SK-N-SH treated with all-trans-retinoic acid at 6 μM for 48 hours (cell line): ENCODE measurements at regions not wholly inside any gene's neighbourhood (a gene's known extent, or its start where the extent isn't known, plus 50 kb on each side); places are given as distances from the start of the nearest gene placed in this dataset.

Source experiments
- ATAC-seq: fragments of 200-7000 bp; cut with Tn5 transposase; 3 replicates; pipeline ENCODE4 v1.9.1; 2020; ENCODE audit warnings: mild to moderate bottlenecking, moderate library complexity
- BACH2 ChIP-seq: fragments of 250-450 bp; sonication (Bioruptor Pico); IDR thresholded peaks from 2 replicates; pipeline ENCODE4 v1.9.0; 2021; ENCODE audit warnings: mild to moderate bottlenecking, borderline replicate concordance
- CSDC2 ChIP-seq: fragments of 250-450 bp; sonication (Bioruptor Pico); IDR thresholded peaks from 2 replicates; pipeline ENCODE4 v1.5.0; 2020; ENCODE audit warnings: mild to moderate bottlenecking, moderate library complexity
- ESRRG ChIP-seq: fragments of 250-450 bp; sonication (Bioruptor Pico); IDR thresholded peaks from 2 replicates; pipeline ENCODE4 v1.6.1; 2021; ENCODE audit warnings: mild to moderate bottlenecking
- GLIS3 ChIP-seq: fragments of 250-450 bp; sonication (Bioruptor Pico); IDR thresholded peaks from 2 replicates; pipeline ENCODE4 v1.5.0; 2020; ENCODE audit warnings: mild to moderate bottlenecking, moderate library complexity
- OSR1 ChIP-seq: fragments of 250-450 bp; sonication (Bioruptor Pico); IDR thresholded peaks from 2 replicates; pipeline ENCODE4 v1.8.0; 2022; ENCODE audit warnings: moderate library complexity, mild to moderate bottlenecking, inconsistent platforms
- PPARA ChIP-seq: fragments of 250-450 bp; sonication (Bioruptor Pico); IDR thresholded peaks from 2 replicates; pipeline ENCODE4 v1.5.0; 2020; ENCODE audit warnings: mild to moderate bottlenecking, borderline replicate concordance
- RARB ChIP-seq: fragments of 250-450 bp; sonication (Bioruptor Pico); IDR thresholded peaks from 2 replicates; pipeline ENCODE4 v1.8.0; 2021; ENCODE audit warnings: mild to moderate bottlenecking, moderate library complexity
- TCF4 ChIP-seq: fragments of 250-450 bp; sonication (Bioruptor Pico); IDR thresholded peaks from 2 replicates; pipeline ENCODE4 v1.8.0; 2021; ENCODE audit warnings: mild to moderate bottlenecking, moderate library complexity, borderline replicate concordance
- TOX ChIP-seq: fragments of 250-450 bp; sonication (Bioruptor Pico); IDR thresholded peaks from 2 replicates; pipeline ENCODE4 v1.8.0; 2021; ENCODE audit warnings: mild to moderate bottlenecking, moderate library complexity, borderline replicate concordance
- ZC3H10 ChIP-seq: fragments of 250-450 bp; sonication (Bioruptor Pico); IDR thresholded peaks from 2 replicates; pipeline ENCODE4 v1.5.1; 2021; ENCODE audit warnings: mild to moderate bottlenecking, moderate library complexity
- ZFP3 ChIP-seq: fragments of 250-450 bp; sonication (Bioruptor Pico); IDR thresholded peaks from 2 replicates; pipeline ENCODE4 v1.5.0; 2020; ENCODE audit warnings: mild to moderate bottlenecking, moderate library complexity
- ZFP30 ChIP-seq: fragments of 450-650 bp; formaldehyde crosslinking; IDR thresholded peaks from 2 replicates; pipeline ENCODE4 v1.5.0; 2022; ENCODE audit warnings: mild to moderate bottlenecking, moderate library complexity
- ZNF565 ChIP-seq: fragments of 450-650 bp; formaldehyde crosslinking; conservative IDR thresholded peaks from 2 replicates; pipeline ENCODE4 v1.5.0; 2020; ENCODE audit warnings: low read depth, mild to moderate bottlenecking, moderate library complexity
- ZNF70 ChIP-seq: fragments of 450-650 bp; formaldehyde crosslinking; IDR thresholded peaks from 2 replicates; pipeline ENCODE4 v1.5.0; 2020; ENCODE audit warnings: mild to moderate bottlenecking, moderate library complexity
- ZNF8 ChIP-seq: fragments of 450-650 bp; formaldehyde crosslinking; IDR thresholded peaks from 2 replicates; pipeline ENCODE4 v1.5.0; 2020; ENCODE audit warnings: mild to moderate bottlenecking, moderate library complexity
- TF ChIP-seq, protein P1 (sequence below): fragments of 250-450 bp; sonication (Bioruptor Pico); IDR thresholded peaks from 2 replicates; pipeline ENCODE4 v1.5.0; 2020; ENCODE audit warnings: mild to moderate bottlenecking, moderate library complexity
- TF ChIP-seq, protein P2 (sequence below): fragments of 250-450 bp; sonication (Bioruptor Pico); IDR thresholded peaks from 2 replicates; pipeline ENCODE4 v1.5.1; 2020; ENCODE audit warnings: low read depth, mild to moderate bottlenecking, moderate library complexity
- TF ChIP-seq, protein P3 (sequence below): fragments of 250-450 bp; sonication (Bioruptor Pico); IDR thresholded peaks from 2 replicates; pipeline ENCODE4 v1.8.0; 2021; ENCODE audit warnings: low read depth, mild to moderate bottlenecking, moderate library complexity, borderline replicate concordance
- TF ChIP-seq, protein P4 (sequence below): fragments of 250-450 bp; sonication (Bioruptor Pico); IDR thresholded peaks from 2 replicates; pipeline ENCODE4 v1.8.0; 2020; ENCODE audit warnings: mild to moderate bottlenecking, moderate library complexity, borderline replicate concordance

DNA sequence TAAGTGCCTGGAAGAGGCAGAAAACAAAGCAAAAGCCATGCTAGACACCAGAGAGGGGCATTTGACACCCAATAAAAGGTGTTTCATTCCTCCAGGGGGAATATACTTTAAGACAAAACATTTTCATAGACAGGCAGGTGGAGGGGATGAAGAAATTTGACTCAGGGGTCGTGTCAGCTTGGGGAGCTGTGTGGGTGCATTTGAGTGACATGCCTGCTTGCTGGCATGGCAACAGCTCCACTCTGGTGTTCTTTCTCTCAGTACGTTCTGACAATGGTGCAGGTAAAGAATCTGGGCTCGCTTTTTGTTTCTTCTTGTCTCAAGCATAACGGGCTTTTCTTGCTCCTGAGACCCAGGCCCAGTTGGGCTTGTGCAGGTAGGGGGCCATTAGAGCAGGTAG is 292.9 kb upstream of the ATP10A start:
- no peak for TF ChIP-seq TCF4 (CRISPR knock-in tag)
- no peak for TF ChIP-seq ZNF70
- no peak for TF ChIP-seq ZC3H10 (CRISPR knock-in tag)
- TF ChIP-seq ESRRG (CRISPR knock-in tag): no peak
- no peak for TF ChIP-seq RARB (CRISPR knock-in tag)
- TF ChIP-seq ZFP3 (CRISPR knock-in tag): no peak
- TF ChIP-seq OSR1: no peak
- TF ChIP-seq, protein P1, sequence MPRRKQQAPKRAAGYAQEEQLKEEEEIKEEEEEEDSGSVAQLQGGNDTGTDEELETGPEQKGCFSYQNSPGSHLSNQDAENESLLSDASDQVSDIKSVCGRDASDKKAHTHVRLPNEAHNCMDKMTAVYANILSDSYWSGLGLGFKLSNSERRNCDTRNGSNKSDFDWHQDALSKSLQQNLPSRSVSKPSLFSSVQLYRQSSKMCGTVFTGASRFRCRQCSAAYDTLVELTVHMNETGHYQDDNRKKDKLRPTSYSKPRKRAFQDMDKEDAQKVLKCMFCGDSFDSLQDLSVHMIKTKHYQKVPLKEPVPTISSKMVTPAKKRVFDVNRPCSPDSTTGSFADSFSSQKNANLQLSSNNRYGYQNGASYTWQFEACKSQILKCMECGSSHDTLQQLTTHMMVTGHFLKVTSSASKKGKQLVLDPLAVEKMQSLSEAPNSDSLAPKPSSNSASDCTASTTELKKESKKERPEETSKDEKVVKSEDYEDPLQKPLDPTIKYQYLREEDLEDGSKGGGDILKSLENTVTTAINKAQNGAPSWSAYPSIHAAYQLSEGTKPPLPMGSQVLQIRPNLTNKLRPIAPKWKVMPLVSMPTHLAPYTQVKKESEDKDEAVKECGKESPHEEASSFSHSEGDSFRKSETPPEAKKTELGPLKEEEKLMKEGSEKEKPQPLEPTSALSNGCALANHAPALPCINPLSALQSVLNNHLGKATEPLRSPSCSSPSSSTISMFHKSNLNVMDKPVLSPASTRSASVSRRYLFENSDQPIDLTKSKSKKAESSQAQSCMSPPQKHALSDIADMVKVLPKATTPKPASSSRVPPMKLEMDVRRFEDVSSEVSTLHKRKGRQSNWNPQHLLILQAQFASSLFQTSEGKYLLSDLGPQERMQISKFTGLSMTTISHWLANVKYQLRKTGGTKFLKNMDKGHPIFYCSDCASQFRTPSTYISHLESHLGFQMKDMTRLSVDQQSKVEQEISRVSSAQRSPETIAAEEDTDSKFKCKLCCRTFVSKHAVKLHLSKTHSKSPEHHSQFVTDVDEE: no peak
- TF ChIP-seq ZNF8 (CRISPR knock-in tag): no peak
- TF ChIP-seq, protein P2, sequence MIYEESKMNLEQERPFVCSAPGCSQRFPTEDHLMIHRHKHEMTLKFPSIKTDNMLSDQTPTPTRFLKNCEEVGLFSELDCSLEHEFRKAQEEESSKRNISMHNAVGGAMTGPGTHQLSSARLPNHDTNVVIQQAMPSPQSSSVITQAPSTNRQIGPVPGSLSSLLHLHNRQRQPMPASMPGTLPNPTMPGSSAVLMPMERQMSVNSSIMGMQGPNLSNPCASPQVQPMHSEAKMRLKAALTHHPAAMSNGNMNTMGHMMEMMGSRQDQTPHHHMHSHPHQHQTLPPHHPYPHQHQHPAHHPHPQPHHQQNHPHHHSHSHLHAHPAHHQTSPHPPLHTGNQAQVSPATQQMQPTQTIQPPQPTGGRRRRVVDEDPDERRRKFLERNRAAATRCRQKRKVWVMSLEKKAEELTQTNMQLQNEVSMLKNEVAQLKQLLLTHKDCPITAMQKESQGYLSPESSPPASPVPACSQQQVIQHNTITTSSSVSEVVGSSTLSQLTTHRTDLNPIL: no peak
- TF ChIP-seq, protein P3, sequence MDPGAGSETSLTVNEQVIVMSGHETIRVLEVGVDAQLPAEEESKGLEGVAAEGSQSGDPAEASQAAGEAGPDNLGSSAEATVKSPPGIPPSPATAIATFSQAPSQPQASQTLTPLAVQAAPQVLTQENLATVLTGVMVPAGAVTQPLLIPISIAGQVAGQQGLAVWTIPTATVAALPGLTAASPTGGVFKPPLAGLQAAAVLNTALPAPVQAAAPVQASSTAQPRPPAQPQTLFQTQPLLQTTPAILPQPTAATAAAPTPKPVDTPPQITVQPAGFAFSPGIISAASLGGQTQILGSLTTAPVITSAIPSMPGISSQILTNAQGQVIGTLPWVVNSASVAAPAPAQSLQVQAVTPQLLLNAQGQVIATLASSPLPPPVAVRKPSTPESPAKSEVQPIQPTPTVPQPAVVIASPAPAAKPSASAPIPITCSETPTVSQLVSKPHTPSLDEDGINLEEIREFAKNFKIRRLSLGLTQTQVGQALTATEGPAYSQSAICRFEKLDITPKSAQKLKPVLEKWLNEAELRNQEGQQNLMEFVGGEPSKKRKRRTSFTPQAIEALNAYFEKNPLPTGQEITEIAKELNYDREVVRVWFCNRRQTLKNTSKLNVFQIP (CRISPR knock-in tag): no peak
- TF ChIP-seq ZNF565 (CRISPR knock-in tag): no peak
- TF ChIP-seq, protein P4, sequence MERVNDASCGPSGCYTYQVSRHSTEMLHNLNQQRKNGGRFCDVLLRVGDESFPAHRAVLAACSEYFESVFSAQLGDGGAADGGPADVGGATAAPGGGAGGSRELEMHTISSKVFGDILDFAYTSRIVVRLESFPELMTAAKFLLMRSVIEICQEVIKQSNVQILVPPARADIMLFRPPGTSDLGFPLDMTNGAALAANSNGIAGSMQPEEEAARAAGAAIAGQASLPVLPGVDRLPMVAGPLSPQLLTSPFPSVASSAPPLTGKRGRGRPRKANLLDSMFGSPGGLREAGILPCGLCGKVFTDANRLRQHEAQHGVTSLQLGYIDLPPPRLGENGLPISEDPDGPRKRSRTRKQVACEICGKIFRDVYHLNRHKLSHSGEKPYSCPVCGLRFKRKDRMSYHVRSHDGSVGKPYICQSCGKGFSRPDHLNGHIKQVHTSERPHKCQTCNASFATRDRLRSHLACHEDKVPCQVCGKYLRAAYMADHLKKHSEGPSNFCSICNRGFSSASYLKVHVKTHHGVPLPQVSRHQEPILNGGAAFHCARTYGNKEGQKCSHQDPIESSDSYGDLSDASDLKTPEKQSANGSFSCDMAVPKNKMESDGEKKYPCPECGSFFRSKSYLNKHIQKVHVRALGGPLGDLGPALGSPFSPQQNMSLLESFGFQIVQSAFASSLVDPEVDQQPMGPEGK (CRISPR knock-in tag): no peak
- TF ChIP-seq GLIS3 (CRISPR knock-in tag): no peak
- no peak for TF ChIP-seq CSDC2
- no peak for TF ChIP-seq BACH2 (CRISPR knock-in tag)
- no peak for TF ChIP-seq TOX (CRISPR knock-in tag)
- no peak for TF ChIP-seq PPARA
- ATAC-seq: no peak

DNA sequence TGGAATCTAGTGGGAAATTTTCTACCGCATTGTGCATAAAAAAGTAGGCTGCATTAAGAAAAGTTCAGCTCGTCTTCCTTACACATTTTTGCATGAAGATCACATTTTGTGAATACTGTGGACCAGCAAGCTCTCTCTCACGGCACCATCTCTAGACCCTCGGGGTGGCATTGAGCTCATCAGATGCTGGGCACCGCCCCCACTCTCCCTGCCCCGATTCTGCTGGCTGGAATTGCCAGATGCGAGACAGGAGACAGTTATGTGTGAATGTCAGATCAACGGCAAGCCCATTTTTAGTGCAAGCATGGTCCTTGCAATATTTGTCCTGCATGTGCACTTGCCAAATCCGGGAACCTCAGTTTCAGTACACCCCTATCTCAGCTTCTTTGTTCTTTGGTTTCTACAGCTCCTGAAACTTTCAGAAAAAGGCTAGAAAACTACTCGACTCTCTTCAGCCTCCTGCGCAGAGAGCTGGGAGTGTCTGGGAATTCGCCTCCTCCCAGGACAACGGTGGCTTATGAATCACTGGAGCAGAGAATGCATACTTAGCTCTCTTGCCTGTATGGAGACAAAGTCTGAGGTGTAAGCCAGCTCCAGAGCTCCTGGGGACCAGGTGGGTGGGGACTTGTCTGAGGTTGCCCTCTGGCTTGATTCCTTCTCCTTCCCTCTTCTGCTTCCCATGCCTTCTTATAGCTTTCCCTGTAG is 285.2 kb upstream of the ATP10A start:
- no peak for ATAC-seq
- no peak for TF ChIP-seq GLIS3 (CRISPR knock-in tag)
- no peak for TF ChIP-seq OSR1
- TF ChIP-seq, protein P1: no peak
- TF ChIP-seq, protein P3 (CRISPR knock-in tag): no peak
- TF ChIP-seq ZFP30 (CRISPR knock-in tag): no peak
- TF ChIP-seq, all 23 proteins: peak for 0
